ENCODE measurements at regions not wholly inside any gene's neighbourhood (a gene's known extent, or its start where the extent isn't known, plus 50 kb on each side); places are given as distances from the start of the nearest gene placed in this dataset.
"Not testable (repeated sequence)": the region's sequence is repeated elsewhere in the genome, so short reads cannot be mapped to it uniquely, and the experiment has no call there.

- DNase-seq: no peak
Measured at GRCh38 chr6:106796781-106797180, 167.4 kb downstream of the QRSL1 start.

- DNase-seq: no peak
Measured at GRCh38 chr6:106794129-106794528, 164.8 kb downstream of the QRSL1 start.

GRCh38 chr6:106792536-106793236, 163.3 kb downstream of the QRSL1 start:
- DNase-seq: peak in 1 of 2 experiments; percentile 29

DNA sequence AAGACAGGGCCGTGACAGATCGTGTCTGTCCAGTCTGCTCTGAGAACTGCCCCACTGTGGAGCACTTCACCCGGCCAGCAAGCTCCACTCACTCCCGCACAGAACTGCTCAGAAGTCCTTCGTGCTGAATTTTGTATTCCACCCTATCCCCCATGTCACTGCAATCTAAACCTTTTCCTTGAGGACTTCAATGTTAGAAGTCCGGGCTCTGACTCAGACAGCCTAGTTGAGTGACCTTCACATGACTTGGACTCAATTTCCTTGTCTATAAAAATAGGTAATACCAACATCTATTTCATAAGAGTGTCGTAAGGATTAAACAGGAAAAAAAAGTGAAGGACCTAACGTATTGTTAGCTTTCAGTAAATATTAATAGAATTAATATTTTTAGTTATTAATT, 161.6 kb downstream of the QRSL1 start:
- DNase-seq: no peak

GRCh38 chr6:106790149-106790770, 160.9 kb downstream of the QRSL1 start:
- no peak for DNase-seq

GRCh38 chr6:106789428-106790148, 160.2 kb downstream of the QRSL1 start:
- no peak for DNase-seq

DNA sequence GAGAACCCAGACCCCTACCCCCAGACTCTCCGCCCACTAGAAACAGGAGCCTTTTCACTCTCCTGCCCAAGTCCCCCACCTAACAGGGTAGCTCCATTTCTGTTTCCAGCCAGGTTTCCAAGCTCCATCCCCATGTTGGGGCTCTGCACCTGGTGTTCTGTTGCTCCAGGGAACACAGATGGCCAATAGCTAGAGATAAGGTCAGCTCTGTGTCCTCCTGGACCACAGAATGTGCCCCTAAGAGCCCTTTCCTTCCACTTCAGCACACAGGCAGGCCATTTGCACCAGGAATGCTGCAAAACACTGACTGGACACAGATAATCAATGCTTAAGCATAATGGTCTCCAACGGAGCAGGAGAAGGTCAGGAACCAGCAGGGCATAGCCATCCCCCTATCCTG, 159.4 kb downstream of the QRSL1 start:
- no peak for DNase-seq

GRCh38 chr6:106787327-106788196, 158.2 kb downstream of the QRSL1 start:
- DNase-seq: no peak

- DNase-seq: no peak
Measured at GRCh38 chr6:106785298-106785697, 155.9 kb downstream of the QRSL1 start.

DNA sequence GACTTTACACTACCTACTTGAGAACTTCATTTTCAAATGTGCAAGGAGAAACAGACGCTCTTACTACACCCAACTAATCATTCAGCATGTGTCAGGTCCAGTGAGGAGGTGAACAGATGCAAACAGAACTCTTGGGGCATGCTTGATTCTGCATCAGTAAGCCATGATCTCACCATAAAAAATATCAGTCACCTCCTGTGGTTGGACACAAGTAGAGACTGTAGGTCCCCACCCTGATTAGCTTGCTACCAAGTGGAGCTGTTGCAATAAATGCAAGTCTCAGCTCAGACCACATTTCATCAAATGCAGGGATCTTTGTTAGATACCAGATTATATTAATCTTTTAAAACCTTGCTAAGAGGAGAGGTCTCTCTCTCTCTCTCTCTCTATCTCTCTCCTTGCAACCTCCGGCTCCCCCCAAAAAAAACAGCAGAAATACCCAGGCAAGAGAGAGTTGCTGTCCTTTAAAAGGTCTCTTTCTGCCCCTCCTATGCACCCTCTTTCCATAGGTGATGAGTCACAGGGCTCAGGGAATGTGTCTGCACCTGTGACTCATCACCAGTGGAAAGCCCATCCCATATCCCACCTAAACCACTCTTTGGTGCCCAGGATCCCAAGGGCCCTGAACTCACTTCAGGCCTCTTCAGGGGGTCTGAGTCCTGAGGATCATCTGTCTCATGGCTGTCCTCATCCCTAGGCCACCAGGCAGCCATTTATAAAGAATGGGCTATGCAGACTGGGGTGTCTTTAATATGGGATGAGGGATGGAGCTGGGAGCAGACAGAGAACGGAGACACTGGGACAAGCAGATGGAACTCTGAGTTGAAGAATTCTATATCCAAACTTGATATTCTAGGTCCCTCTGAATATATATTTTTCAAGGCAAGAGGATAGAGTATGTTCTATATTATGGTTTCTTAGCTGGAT, 154.5 kb downstream of the QRSL1 start:
- DNase-seq: no peak

GRCh38 chr6:106782536-106783285, 153.3 kb downstream of the QRSL1 start:
- DNase-seq: no peak

DNA sequence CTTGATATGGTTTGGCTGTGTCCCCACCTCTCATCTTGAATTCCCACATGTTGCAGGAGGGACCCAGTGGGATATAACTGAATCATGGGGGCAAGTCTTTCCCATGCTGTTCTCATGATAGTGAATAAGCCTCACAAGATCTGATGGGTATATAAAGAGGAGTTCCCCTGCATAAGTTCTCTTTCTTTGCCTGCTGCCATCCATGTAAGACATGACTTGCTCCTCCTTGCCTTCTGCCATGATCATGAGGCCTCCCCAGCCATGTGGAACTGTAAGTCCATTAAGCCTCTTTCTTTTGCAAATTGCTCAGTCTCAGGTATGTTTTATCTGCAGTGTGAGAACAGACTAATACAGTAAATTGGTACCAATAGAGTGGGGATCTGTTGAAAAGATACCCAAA, 150.2 kb downstream of the QRSL1 start:
- not testable (repeated sequence) for DNase-seq

DNA sequence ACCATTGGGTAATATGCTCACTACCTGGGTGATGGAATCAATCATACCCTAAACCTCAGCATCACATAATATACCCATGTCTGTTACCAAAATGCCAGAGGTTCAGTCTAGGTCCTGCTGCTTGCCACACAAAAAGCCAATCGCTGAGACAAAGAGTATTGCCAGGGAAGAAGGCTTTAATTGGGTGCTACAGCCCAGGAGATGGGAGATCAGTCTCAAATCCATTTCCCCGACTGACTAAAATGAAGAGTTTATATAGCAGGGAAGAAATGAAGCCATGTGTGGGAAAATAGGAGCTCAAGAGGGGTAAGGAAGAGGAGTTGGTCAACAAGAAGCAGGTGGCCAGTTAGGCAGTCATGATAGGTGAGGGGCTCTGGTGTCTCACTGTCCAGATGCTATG, 149.6 kb downstream of the QRSL1 start:
- DNase-seq: no peak

GRCh38 chr6:106773996-106774629, 144.7 kb downstream of the QRSL1 start:
- DNase-seq: peak in 1 of 2 experiments; percentile 16

DNA sequence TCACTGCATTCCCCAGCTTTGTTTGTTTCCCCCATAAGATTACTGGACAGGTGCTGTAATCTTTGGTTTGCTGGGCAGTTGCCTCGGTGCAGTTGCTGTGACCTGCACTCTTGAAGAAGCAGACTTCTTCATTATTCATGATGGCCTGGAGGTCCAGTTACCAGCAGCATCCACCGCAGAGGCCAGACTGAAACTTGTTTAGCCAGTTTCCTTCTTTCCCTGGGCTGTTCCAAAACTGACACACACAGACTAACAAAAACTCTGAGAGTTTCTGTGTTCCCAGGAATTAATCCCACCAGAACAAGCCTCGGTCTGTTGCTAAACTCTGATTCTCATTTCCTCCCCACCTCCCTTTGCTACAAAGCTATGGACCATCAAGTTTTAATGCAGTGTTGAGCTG, 144.1 kb downstream of the QRSL1 start:
- DNase-seq: no peak

GRCh38 chr6:106772270-106773142, 143.1 kb downstream of the QRSL1 start:
- no peak for DNase-seq

- DNase-seq: no peak
Measured at GRCh38 chr6:106771822-106772221, 142.4 kb downstream of the QRSL1 start.

- no peak for DNase-seq
Measured at GRCh38 chr6:106770663-106771062, 141.3 kb downstream of the QRSL1 start.

- no peak for DNase-seq
Measured at GRCh38 chr6:106770081-106770480, 140.7 kb downstream of the QRSL1 start.

GRCh38 chr6:106767271-106767670, 137.9 kb downstream of the QRSL1 start:
- no peak for DNase-seq

Measured in NCI-H446 (cell line).